ENCODE measurements at regions not wholly inside any gene's neighbourhood (a gene's known extent, or its start where the extent isn't known, plus 50 kb on each side); places are given as distances from the start of the nearest gene placed in this dataset.

- TF ChIP-seq, protein P1, sequence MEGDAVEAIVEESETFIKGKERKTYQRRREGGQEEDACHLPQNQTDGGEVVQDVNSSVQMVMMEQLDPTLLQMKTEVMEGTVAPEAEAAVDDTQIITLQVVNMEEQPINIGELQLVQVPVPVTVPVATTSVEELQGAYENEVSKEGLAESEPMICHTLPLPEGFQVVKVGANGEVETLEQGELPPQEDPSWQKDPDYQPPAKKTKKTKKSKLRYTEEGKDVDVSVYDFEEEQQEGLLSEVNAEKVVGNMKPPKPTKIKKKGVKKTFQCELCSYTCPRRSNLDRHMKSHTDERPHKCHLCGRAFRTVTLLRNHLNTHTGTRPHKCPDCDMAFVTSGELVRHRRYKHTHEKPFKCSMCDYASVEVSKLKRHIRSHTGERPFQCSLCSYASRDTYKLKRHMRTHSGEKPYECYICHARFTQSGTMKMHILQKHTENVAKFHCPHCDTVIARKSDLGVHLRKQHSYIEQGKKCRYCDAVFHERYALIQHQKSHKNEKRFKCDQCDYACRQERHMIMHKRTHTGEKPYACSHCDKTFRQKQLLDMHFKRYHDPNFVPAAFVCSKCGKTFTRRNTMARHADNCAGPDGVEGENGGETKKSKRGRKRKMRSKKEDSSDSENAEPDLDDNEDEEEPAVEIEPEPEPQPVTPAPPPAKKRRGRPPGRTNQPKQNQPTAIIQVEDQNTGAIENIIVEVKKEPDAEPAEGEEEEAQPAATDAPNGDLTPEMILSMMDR (IDR thresholded peaks at IDR 0.05) = no peak
- TF ChIP-seq POLR2AphosphoS5 (IDR thresholded peaks at IDR 0.05) (no peak), POLR2A (IDR thresholded peaks at IDR 0.05) (no peak), EP300 (IDR thresholded peaks at IDR 0.05) (no peak)
Measured at GRCh38 chr4:11710453-11711093, 281.9 kb upstream of the HS3ST1 start.
